ENCODE measurements at regions not wholly inside any gene's neighbourhood (a gene's known extent, or its start where the extent isn't known, plus 50 kb on each side); places are given as distances from the start of the nearest gene placed in this dataset.

- 64% methylated on average over 5 of the region's 5 CpGs for WGBS (ENCODE audit: insufficient coverage, low coverage, low lambda C conversion rate, missing lambda C conversion rate)
- no peak overlapping the region for H3K27ac ChIP-seq
- ATAC-seq, result no peak
Measured at GRCh38 chr4:32735856-32736590, 2015.9 kb downstream of the PCDH7 start.

GRCh38 chr4:32744211-32744610 is 2024.0 kb downstream of the PCDH7 start:
- Histone ChIP-seq H3K4me3 (no peak overlapping the region), H3K4me1 (no peaks in the 10 kb centered on the region), H3K36me3 (no peaks in the 10 kb centered on the region), H3K27me3 (no peaks in the 10 kb centered on the region), H3K27ac (no peak overlapping the region), H3K9me3 (no peaks in the 10 kb centered on the region)
- 38% methylated on average over 2 of the region's 2 CpGs for WGBS (ENCODE audit: insufficient coverage, low coverage, low lambda C conversion rate, missing lambda C conversion rate)
- intact Hi-C loops (cut with DNase I), result no loop called here
- TF ChIP-seq CTCF (IDR thresholded peaks at IDR 0.05), result no peak
- TF ChIP-seq POLR2A (IDR thresholded peaks at IDR 0.05), result no peak
- ATAC-seq (no peak), DNase-seq (no peak)

More at GRCh38 chr4:32735856-32736590, 2015.9 kb downstream of the PCDH7 start:
- no peaks in the 10 kb centered on the region for H3K27me3 ChIP-seq
- no peaks in the 10 kb centered on the region for H3K36me3 ChIP-seq
- TF ChIP-seq CTCF (IDR thresholded peaks at IDR 0.05) (no peak), POLR2A (IDR thresholded peaks at IDR 0.05) (no peak)
- no peak for DNase-seq
- H3K4me3 ChIP-seq, result no peak overlapping the region
- H3K4me1 ChIP-seq, result no peaks in the 10 kb centered on the region
- intact Hi-C loops (cut with DNase I), result no loop called here
- no peaks in the 10 kb centered on the region for H3K9me3 ChIP-seq

- TF ChIP-seq CTCF (IDR thresholded peaks at IDR 0.05) (no peak), POLR2A (IDR thresholded peaks at IDR 0.05) (no peak)
- Histone ChIP-seq H3K36me3 (no peaks in the 10 kb centered on the region), H3K9me3 (no peaks in the 10 kb centered on the region), H3K4me3 (no peak overlapping the region), H3K27me3 (no peaks in the 10 kb centered on the region), H3K4me1 (no peaks in the 10 kb centered on the region), H3K27ac (no peak overlapping the region)
- ATAC-seq, result no peak
- no peak for DNase-seq
- WGBS (ENCODE audit: insufficient coverage, low coverage, low lambda C conversion rate, missing lambda C conversion rate), result 89% methylated on average over 1 of the region's 1 CpG
- intact Hi-C loops (cut with DNase I), result no loop called here
Measured at GRCh38 chr4:32745351-32745750, 2025.2 kb downstream of the PCDH7 start.

GRCh38 chr4:32748061-32748460 is 2027.9 kb downstream of the PCDH7 start:
- Histone ChIP-seq H3K4me3 (no peak overlapping the region), H3K9me3 (no peaks in the 10 kb centered on the region), H3K27me3 (no peaks in the 10 kb centered on the region), H3K36me3 (no peaks in the 10 kb centered on the region), H3K27ac (no peak overlapping the region), H3K4me1 (no peaks in the 10 kb centered on the region)
- 85% methylated on average over 8 of the region's 13 CpGs for WGBS (ENCODE audit: insufficient coverage, low coverage, low lambda C conversion rate, missing lambda C conversion rate)
- intact Hi-C loops (cut with DNase I), result no loop called here
- ATAC-seq (no peak), DNase-seq (no peak)
- TF ChIP-seq POLR2A (IDR thresholded peaks at IDR 0.05), result no peak
- TF ChIP-seq CTCF (IDR thresholded peaks at IDR 0.05), result no peak

Data from right lobe of liver (tissue), 6 donors.